ENCODE measurements at regions not wholly inside any gene's neighbourhood (a gene's known extent, or its start where the extent isn't known, plus 50 kb on each side); places are given as distances from the start of the nearest gene placed in this dataset.

DNA sequence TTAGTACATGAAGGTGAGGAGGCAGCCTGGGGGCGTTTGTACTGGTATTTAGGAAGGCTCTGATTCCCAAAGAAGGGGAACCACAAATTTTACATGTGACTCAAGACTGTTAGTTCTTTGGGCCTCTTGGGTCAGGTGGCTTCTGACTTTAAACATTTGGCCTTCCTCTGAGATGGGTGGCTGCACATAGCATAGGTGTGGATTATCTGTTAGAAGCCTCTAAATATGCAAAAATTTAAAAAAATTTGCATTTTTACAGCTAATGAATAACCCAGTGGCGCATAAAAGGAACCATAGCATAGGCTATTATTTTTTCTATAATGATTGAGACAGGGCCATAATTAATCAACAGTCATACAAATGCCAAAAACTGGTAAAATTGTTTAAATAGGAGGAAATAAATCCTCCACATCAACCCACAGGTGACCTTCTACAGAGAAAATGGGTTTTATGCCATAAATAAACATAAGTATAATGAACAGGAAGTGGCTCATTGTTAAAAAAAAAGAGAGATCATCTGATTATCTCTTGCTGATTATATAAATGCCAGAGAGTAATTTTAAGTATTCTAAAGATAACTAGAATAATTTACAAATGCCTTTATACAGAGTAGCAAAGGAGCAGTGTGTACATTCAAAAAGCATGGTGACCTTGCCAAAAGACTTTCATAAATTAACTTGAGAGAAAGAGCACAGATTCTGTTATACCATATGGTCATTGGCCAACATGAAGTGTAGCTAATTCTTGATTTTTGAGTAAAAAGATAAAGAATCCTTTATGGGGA lies 284.2 kb upstream of the ATP2B1 start:
- no peak for DNase-seq (ENCODE audit: low spot score)

- peak; percentile 19 for DNase-seq (ENCODE audit: low spot score)
Observed at GRCh38 chr12:89991807-89992590, 283.4 kb upstream of the ATP2B1 start.

GRCh38 chr12:89988188-89988915 lies 279.7 kb upstream of the ATP2B1 start:
- no peak for DNase-seq (ENCODE audit: low spot score)

DNA sequence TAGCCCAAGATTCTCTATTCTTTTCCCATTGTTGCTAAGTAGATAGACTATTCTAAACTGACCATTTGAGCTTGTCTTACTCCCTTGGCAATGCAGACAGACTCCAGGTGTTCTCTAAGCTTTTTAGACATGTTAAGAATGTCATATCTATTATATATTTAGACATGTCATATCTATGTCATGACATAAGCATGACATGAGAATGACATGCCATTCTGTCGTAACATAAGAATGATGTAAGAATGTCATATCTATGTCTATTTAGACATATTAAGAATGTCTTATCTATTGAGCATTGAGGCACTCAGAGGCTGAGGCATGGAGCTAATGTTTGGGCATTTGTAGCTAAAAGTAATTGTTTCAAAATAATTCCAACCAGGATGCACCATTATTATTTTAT lies 277.3 kb upstream of the ATP2B1 start:
- no peak for DNase-seq (ENCODE audit: low spot score)

- no peak for DNase-seq (ENCODE audit: low spot score)
Observed at GRCh38 chr12:89984846-89985245, 276.2 kb upstream of the ATP2B1 start.

DNA sequence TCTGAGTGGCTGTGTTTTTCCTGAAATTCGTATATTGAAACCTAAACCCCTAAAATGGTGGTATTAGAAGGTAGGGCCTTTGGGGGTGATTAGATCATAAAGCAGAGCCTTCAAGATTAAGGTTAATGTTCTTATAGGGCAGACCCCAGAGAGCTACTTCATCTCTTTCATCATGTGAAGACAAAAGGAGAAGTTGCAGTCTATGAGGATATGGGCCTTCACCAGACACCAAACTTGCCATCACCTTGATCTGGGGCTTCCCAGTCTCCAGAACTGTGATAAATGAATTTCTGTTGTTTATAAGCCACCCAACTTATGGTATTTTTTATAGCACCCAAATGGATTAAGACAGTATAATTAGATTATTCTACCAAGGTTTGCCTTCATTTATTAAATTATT lies 275.0 kb upstream of the ATP2B1 start:
- DNase-seq (ENCODE audit: low spot score), result no peak

DNA sequence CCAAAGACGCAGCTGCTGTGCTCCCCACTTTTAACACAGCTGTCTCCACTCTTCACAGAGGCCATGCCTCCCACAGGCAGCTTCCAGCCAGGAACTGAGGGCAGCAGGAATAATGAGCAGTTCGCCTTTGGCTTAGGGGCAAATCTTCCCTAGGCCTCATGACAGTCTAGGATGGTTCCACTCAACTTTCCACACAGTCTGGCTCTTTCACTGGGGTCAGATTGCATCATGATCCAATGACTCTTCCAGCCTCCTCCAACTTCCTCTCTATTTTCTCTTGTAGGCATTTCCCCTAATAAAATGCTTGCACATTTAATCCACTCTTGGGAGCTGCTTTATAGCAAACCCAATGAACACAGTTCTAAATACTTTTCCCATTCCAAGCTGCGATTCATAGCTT lies 271.6 kb upstream of the ATP2B1 start:
- DNase-seq (ENCODE audit: low spot score), result no peak

DNA sequence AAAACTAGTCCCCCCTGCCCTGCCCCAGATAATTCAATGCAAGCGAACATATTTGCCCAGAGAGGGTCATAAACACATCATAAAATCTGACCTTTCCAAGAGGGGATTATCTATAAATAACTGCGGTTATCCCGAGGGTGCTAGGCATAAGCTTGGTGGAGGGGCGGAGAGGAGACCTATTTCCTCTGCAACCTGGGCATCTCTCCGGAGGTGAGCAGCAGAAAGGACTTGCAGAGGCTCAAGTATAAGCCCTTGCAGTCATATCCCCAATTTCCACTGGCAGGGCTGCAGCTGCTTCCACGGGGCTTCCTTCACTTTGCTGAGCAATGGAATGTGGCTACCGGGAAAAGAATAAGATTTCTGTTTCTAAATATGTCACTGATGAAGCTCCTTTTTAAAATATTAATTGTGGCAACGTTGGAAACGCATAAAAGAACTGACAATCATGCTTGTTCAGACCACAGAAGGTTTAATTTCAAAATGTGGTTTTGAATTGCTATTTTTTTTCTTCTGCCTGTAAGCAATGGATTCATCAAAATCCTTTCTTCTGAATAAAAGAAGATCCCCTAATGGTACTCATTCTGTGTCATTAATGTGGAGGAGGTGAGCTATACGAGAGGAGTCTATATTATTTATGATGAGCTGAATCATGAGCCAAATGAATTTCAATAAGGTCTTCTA lies 268.9 kb upstream of the ATP2B1 start:
- no peak for DNase-seq (ENCODE audit: low spot score)

- DNase-seq (ENCODE audit: low spot score), result no peak
Observed at GRCh38 chr12:89976866-89977265, 268.2 kb upstream of the ATP2B1 start.

- DNase-seq (ENCODE audit: low spot score), result no peak
Observed at GRCh38 chr12:89975574-89975973, 266.9 kb upstream of the ATP2B1 start.

GRCh38 chr12:89971880-89972279 lies 263.2 kb upstream of the ATP2B1 start:
- DNase-seq (ENCODE audit: low spot score), result no peak

DNA sequence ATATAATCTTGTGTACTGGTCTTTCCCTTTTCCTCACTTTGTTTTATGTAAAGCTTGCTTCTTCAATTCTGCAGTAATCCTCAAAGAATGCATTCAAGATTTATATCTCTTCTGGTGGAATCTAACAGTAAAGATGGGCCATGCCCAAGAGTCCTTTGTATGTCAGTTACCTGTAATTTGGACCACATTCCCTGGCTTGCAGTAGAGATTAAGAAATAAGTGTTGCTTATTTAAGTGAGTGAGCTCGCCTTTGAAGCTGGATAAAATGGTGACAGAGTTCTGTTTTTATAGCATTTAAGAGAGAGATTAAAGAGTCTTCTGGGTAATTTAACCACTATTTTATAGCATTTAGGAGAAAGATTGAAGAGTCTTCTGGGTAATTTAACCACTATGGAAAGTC lies 262.1 kb upstream of the ATP2B1 start:
- DNase-seq (ENCODE audit: low spot score), result no peak

DNA sequence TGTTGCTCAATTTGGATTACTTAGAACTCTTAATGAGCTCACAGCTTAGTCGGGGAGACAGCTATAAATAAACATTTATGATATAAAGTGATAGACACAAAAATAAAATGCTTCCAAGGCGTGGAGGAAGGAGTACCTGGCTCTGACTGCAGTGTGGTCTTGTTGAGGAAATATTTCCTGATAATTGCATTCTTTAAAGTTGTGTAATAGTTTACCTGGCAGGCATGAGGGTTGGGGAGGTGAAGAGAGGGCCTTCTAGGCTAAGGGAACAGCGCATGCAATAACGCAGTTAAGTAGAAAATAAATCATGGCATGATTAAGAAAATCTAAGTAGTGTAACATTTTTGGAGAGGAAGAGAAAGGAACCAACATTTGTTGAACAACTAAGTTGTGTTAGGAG lies 260.5 kb upstream of the ATP2B1 start:
- DNase-seq (ENCODE audit: low spot score), result no peak

- no peak for DNase-seq (ENCODE audit: low spot score)
Observed at GRCh38 chr12:89968151-89968700, 259.6 kb upstream of the ATP2B1 start.

DNA sequence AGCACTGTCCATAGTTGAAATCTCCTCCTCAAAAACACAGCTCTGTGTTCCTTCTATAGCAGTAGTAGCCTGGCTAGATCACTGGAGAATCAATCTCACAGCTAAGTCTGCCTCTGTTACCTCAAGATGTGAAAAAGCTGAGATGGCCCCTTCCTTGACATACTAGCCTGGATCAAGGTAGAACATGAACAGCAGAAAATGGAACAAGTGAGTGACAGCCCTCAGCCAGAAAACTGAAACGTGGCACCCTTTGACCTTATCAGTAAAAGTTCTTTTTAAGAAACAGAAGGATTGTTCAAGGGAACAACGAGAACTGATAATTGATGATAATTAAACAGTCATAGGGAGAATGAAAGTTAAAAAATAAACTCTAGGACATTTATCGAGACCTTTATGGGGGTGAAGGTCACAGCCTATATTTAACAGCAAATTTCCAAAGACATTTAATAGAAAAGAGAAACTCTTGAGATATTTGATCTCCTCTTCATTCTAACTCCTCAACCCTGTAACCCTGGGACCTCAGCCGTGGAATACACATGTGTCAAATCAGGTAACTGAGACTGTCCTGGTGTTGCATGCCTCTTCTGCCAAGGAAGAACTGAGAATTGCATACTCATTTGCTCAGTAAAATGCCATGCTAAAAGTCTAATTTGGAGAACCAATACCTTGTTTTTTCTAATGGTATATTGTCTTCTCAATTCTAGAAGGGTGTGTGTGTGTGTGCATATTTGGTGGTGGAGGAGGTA lies 258.0 kb upstream of the ATP2B1 start:
- DNase-seq (ENCODE audit: low spot score), result no peak

GRCh38 chr12:89965993-89966392 lies 257.4 kb upstream of the ATP2B1 start:
- no peak for DNase-seq (ENCODE audit: low spot score)

DNA sequence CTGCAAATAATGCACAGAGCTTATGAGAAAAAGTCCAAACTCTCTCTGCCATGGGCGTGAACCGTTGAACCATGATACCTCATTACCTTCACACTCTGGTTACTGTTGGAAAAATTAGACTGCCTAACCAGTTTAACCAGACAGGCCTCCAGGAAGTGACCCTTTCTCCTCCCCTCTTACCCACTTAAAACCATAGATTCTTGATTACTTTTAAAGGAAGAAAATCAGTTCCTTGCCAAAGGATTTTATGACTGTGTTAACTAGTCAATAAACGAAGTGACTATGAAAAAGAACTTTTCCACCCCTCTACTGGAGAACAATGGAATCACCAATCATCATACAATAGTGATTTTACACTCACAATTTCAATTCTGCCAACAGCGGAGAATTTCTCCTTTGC lies 254.0 kb upstream of the ATP2B1 start:
- DNase-seq (ENCODE audit: low spot score), result no peak

GRCh38 chr12:89960607-89961394 lies 252.2 kb upstream of the ATP2B1 start:
- peak; percentile 15 for DNase-seq (ENCODE audit: low spot score)

DNA sequence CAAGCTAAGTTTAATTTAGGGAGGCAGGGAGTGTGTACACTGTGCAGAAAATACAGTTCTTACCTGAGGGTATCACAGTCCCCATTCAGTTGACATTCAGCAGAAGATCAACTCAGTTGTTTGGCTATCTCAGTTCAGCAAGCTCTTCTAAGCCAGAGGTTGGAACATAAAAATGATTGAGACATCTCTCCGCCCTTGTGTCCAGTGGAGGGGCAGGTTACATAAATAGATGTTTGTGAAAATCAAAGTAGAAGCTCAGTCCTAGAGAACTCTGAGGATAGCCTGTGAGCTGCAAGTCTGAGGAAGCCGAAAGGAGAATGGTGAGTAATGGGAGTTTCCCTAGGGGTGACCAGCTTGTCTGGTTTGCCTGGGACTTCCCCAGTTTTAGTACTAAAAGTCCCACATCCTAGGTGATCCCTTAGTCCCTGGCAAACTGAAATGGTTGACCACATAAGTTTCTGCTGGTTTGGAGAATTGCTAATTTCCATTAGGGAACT lies 251.4 kb upstream of the ATP2B1 start:
- DNase-seq (ENCODE audit: low spot score), result peak; percentile 64

GRCh38 chr12:89959179-89959578 lies 250.5 kb upstream of the ATP2B1 start:
- DNase-seq (ENCODE audit: low spot score), result no peak
